SK-N-DZ (cell line): ENCODE measurements at regions not wholly inside any gene's neighbourhood (a gene's known extent, or its start where the extent isn't known, plus 50 kb on each side); places are given as distances from the start of the nearest gene placed in this dataset.
A peak's percentile ranks its signal among the peaks of the same experiment; 100 is the strongest.

Experiments used
- DNase-seq: peaks from one replicate; pipeline ENCODE4 v3.0.0-alpha.2; 2015; ENCODE audit warnings: low spot score

DNA sequence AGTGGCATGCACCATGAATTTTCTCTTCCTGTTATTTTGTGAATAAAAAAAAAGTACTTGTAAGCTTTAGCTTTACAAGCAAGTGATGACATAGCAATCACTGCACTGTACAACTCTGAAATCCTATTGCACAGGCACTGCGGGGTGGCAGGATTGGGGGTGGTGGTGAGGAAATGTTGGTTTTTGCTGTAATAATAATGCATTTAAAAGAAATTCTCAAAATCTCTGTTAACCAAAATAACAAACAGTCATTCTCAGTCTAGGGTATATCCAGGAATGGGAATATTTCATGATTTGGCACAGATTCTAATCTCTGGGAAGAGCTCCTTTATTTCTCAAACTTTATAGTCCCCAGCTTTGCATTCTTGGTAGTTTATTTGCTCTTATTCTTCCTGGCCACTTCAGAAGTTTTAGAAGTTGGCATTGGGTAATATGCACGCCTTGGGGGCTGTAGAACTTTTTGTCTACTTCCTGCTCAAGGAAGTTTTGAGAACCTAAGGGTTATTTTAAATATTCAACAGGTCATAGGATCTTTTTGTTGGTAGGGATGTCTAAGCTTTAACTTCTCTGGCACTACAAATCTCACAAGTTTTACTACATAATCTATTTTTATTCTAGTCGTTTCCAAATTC is 353.0 kb upstream of the KLF12 start:
- DNase-seq: no peak

DNA sequence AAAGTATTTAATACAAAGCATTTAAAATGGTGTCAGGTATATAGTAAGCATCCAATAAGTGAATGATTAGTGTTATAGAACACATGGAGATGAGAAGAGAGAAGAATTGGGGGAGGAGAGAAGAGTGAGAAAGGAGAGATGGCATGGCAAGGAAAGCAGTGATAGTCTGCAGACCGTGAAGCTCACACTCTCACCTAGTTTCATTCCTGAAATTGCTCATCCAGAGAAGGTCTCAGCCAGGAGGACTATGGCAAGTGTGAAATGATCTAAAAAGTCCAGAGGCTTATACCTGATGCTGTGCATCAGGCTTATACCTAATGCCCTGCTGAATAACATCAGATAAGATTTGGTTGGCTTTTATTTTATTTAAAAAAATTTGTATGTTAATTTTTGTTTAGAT is 351.6 kb upstream of the KLF12 start:
- no peak for DNase-seq

DNA sequence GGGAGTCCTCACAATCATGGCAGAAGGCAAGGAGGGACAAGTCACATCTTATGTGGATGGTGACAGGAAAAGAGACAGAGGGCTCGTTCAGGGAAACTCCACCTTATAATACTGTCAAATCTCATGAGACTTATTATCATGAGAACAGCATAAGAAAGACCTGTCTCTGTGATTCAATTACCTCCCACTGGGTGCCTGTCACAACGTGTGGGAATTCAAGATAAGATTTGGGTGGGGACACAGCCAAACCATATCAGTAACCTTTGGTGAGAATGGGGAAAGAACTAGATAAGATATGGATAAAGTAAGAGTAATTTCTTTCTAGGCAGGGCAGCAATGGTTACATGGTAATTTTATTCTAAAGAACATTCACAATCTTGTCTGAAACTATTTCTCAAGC is 344.9 kb upstream of the KLF12 start:
- DNase-seq: no peak

- DNase-seq: no peak
Measured at GRCh38 chr13:74476788-74477187, 342.6 kb upstream of the KLF12 start.

- no peak for DNase-seq
Measured at GRCh38 chr13:74476365-74476764, 342.2 kb upstream of the KLF12 start.

DNA sequence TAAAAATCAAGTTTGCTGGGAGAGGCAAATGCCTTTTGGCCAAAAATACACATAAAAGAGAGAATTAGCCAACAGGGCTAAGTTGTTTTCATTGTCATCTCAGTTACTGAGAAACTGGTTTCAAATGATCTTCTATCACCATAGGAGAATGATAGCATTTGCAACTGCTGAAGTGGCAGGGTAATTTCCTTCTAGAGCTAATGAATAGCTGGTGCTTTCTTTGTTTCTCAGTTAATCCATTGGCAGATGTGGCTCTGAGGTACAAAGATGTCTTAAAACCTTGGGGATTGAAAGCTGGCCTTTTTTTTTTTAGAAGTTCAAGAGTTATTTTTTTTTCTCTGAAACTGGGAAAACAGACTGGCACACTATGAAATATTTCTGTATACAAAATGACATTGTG is 332.7 kb upstream of the KLF12 start:
- no peak for DNase-seq

DNA sequence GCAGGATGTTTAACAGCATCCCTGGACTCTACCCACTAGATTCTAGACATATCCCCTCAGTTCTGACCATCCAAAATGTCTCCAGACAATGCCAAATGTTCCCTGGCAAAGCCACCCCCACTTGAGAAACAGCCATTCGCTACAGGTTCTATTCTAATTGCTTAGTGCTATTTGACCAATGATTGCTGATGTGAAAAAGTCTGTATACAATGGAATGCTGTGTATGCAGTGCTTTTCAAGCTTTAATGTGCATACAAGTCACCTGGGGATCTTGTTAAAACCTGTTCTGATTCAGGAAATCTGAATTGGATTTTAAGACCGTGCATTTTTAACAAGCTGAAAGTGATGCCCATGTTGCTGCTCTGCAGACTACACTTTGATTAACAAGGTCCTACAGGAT is 331.8 kb upstream of the KLF12 start:
- no peak for DNase-seq

DNA sequence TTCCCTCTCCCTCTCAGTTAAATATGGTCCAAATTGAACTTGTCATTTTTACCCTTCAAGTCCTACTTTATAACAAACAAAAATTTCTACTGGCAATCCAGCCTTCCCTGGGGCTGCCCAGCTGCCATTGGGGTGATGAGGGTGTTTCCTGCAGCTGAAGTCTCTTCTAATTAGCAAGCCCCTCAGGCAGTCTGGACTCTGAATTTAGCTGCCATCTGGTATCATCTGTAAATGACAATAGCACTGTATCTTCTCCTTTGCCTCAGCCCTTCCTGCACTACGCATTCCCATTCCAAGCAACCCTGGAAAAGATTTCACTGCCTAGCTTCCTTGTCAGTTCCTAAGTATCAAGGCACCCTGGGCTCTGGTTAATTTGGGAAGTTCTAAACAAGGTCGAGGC is 331.1 kb upstream of the KLF12 start:
- no peak for DNase-seq

DNA sequence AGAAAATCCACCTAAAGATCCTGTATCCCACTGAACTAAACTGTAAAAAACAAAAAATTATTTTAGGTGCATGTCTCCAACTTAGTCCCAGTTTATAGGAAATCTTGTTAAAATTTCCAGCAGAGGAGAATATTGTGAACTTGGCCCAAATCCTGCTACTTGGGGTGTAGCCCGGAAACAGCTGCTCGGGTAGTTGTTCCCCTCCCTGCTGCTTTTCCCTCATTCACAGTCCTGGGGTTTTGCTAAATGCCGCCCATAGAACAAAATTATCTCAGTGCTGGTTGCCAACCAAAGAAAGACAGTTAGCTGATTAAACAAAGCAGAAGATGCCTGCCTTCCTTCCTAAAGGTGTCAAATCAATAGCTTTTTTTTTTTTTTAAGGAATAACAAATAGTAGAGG is 330.5 kb upstream of the KLF12 start:
- DNase-seq: no peak

DNA sequence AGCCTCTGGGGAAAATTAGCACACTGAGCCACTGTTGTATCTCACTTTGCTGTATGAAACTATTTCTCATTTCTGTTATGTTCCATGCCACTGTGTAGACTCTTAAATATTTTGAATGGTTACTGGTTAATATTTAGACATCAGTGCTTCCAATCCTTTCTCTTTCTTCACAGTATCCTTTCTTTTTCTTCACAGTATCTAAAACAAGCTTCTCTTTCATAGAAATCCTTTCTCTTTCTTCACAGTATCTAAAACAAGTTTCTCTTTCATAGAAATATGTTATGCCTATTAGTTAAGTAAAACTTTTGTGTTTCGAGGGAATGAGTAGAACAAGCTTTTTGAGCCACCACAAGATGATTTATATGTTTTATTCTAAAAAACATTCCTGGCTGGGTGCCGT is 326.8 kb upstream of the KLF12 start:
- DNase-seq: no peak

DNA sequence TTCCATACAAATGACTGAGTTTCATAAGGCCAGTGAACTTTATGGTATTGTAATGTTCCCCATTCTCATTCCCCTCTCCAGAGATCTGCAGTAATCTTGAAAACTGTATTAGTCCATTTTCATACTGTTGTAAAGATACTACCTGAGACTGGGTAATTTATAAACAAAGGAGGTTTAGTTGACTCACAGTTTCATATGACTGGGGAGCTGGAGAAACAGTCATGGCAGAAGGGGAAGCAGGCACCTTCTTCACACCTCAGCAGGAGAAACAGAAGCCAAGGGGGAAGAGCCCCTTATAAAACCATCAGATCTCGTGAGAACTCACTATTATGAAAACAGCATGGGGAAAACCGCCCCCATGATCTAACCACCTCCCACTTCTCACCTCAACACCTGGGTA is 318.7 kb upstream of the KLF12 start:
- DNase-seq: no peak

- no peak for DNase-seq
Measured at GRCh38 chr13:74452176-74452575, 318.0 kb upstream of the KLF12 start.

DNA sequence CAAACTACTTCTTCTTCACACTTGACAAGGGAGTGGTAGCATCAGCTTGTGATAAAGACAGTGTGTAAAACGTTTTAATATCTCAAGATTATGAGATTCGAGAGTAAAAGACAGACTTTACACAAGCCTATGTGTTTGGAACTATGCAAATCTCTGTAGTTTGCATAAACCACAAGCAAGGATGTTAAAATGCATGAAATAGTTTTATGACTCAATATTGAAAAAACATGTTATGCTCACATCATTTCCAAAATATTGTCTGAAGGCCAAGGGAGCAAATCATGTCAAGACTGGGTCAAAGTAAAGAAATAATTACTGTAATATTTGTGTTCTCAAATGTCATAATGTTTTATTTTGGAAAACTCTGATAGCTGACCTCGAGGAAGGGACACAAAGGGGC is 316.8 kb upstream of the KLF12 start:
- no peak for DNase-seq

DNA sequence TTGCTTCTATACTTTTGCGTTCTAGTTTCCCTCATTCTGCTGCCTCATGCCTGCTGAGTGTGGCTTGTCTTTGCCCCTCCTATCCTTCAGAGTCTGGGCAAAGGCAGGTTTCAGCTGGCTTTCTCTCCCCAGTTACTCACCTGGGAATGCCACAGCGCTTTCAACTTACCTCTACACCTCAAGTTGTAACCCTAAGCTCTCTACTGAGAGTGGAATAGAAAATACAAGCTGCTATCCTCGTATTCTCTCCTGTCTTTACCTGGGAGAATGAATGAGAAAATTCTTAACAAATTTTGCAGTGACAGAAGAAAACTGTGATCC is 316.3 kb upstream of the KLF12 start:
- no peak for DNase-seq

GRCh38 chr13:74449811-74450524 is 315.8 kb upstream of the KLF12 start:
- no peak for DNase-seq

GRCh38 chr13:74444864-74445479 is 310.8 kb upstream of the KLF12 start:
- peak; percentile 94 for DNase-seq

GRCh38 chr13:74444161-74444571 is 310.0 kb upstream of the KLF12 start:
- DNase-seq: peak; percentile 81

DNA sequence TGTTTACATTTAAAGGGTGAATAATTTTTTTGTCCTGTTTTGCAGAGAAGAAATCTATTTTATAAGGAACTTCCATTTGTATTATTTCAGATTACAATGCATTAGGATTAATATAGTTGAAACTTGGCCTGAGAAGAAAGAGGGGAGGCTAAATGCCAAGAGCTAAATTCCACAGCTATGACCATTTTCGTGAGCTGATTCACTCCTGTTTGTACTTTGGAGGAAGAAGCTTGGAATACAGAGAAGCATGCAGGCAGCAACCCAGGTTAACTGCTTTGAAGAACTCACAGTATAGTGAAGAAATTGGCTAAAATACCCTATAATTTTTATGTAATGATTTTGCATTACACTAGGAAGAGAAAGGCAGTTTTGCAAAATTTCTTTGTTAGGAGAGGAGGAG is 309.4 kb upstream of the KLF12 start:
- no peak for DNase-seq

- no peak for DNase-seq
Measured at GRCh38 chr13:74442751-74443150, 308.5 kb upstream of the KLF12 start.

DNA sequence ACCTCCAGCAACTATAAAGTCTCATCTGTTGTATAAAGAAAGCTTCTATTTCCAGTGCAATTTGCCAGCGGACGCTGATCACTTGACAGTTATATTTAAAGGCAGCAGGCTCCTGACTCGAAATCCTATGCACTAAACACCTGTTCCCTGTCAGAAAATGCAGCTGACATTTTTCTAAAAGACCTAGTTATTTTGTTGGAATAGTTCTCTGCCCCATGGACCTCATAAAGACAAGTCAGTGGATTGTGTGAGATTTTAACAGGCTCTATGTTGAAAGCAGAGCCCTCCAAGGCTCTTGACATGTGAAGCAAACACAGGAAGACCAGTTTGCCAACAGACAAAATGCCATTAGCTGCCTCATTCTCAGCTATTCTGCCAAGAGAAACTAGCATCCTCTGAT is 304.7 kb upstream of the KLF12 start:
- DNase-seq: no peak

- DNase-seq: no peak
Measured at GRCh38 chr13:74434782-74435181, 300.6 kb upstream of the KLF12 start.

DNA sequence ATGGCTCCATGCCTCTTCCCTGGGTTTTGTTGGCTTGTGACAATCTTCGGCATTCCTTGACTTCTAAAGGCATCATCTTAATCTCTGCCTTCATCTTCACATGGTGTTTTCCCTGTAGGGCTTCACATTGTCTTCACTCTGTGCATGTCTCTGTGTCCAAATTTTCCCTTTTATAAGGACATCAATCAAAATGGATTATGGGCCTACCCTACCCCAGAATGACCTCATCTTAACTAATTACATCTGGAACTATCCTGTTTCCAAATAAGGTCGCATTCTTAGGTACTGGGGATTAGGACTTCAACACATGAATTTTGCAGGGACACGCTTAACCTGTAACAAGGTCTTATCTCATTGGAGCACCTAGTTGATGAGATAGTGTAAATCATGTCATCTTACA is 290.3 kb upstream of the KLF12 start:
- DNase-seq: peak; percentile 11

GRCh38 chr13:74423434-74423833 is 289.2 kb upstream of the KLF12 start:
- no peak for DNase-seq
